SK-N-MC (cell line): ENCODE measurements at regions not wholly inside any gene's neighbourhood (a gene's known extent, or its start where the extent isn't known, plus 50 kb on each side); places are given as distances from the start of the nearest gene placed in this dataset.

Source experiments
- DNase-seq: peaks from one replicate; pipeline ENCODE4 v3.0.0-alpha.2; 2011; ENCODE audit warnings: low read depth, low spot score
- H3K27ac ChIP-seq: fragments of 200-600 bp; sonication (generic); 2 replicates; pipeline ENCODE4 v1.5.1; 2016; ENCODE audit warnings: mixed run types
- H3K36me3 ChIP-seq: fragments of 200-600 bp; sonication (generic); 2 replicates; pipeline ENCODE4 v1.6.1; 2017; ENCODE audit warnings: antibody characterized with exemption, low read length, mixed read lengths; ENCODE audit not compliant: insufficient read depth
- H3K4me3 ChIP-seq: fragments of 200-600 bp; sonication (generic); 2 replicates; pipeline ENCODE4 v1.5.1; 2016
- H3K9ac ChIP-seq: fragments of 200-600 bp; sonication (generic); 2 replicates; pipeline ENCODE4 v1.8.0; 2017; ENCODE audit warnings: mixed run types, mixed read lengths; ENCODE audit not compliant: insufficient read length
- H3K9me3 ChIP-seq: fragments of 200-600 bp; sonication (generic); 2 replicates; pipeline ENCODE4 v1.6.1; 2017; ENCODE audit warnings: low read depth, mild to moderate bottlenecking, antibody characterized with exemption, low read length, moderate library complexity, mixed read lengths
- EZH2 ChIP-seq: fragments of 200-600 bp; sonication (generic); IDR thresholded peaks from one replicate; pipeline ENCODE4 v1.6.1; 2017; ENCODE audit warnings: antibody characterized with exemption
- FOXP2 ChIP-seq: optimal IDR thresholded peaks from 2 replicates; pipeline ENCODE3; 2011; ENCODE audit warnings: mild to moderate bottlenecking, moderate library complexity; ENCODE audit not compliant: insufficient read depth; ENCODE audit errors: extremely low read length, control extremely low read depth
- POLR2AphosphoS5 ChIP-seq: IDR thresholded peaks from 2 replicates; pipeline ENCODE4 v1.6.1; 2012; ENCODE audit warnings: mild to moderate bottlenecking, low read depth, low read length, borderline replicate concordance

DNA sequence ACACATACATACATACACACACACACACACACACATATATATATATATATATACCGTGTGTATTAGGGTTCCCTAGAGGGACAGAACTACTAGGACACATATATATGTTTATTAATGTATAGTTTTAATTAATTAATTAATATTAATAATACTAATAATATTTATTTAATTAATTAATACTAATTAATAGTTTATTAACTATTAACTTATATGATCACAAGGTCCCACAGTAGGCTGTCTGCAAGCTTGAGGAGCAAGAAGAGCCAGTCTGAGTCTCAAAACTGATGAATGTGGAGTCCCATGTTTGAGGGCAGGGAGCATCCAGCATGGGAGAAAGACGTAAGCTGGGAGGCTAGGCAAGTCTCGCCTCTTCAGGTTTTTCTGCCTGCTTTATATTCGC is 398.0 kb upstream of the KIF2A start:
- Histone ChIP-seq H3K9ac (no peak overlapping the region), H3K36me3 (no peaks in the 10 kb centered on the region), H3K9me3 (no peaks in the 10 kb centered on the region), H3K27ac (no peak overlapping the region), H3K4me3 (no peak overlapping the region)
- no peak for DNase-seq
- TF ChIP-seq FOXP2 (no peak), EZH2 (no peak), POLR2AphosphoS5 (no peak)

GRCh38 chr5:61910771-61911170 is 395.2 kb upstream of the KIF2A start:
- no peak overlapping the region for H3K4me3 ChIP-seq
- no peak for DNase-seq
- TF ChIP-seq EZH2 (no peak), FOXP2 (no peak), POLR2AphosphoS5 (no peak)
- H3K9me3 ChIP-seq: no peaks in the 10 kb centered on the region
- H3K9ac ChIP-seq: no peak overlapping the region
- H3K27ac ChIP-seq: no peak overlapping the region
- H3K36me3 ChIP-seq: no peaks in the 10 kb centered on the region

- no peak for DNase-seq
- TF ChIP-seq FOXP2 (no peak), POLR2AphosphoS5 (no peak), EZH2 (no peak)
- H3K9me3 ChIP-seq: no peaks in the 10 kb centered on the region
Observed at GRCh38 chr5:61912559-61912958, 393.4 kb upstream of the KIF2A start.

DNA sequence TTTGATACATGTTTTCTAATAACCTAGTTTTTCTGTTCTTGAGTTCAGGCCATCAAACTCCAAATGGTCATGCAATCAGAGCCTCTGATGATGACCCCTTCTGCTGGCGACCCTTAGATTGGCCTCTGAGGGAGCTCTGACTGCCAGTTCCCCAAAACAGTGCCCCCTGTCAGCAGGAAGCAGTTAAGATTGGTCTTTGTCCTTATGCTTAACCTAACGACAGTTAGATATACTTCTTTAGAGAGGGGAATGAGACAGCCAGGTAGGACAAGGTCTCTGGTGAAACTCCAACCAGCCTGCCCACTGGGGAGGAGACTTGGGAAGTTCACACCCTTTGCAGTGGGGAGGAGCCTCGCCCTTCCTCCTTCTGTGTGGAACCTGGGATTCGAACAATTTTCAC is 390.4 kb upstream of the KIF2A start:
- no peaks in the 10 kb centered on the region for H3K36me3 ChIP-seq
- no peak for DNase-seq

More at GRCh38 chr5:61912559-61912958, 393.4 kb upstream of the KIF2A start:
- no peaks in the 10 kb centered on the region for H3K36me3 ChIP-seq
- H3K9ac ChIP-seq: no peak overlapping the region
- H3K4me3 ChIP-seq: no peak overlapping the region
- H3K27ac ChIP-seq: no peak overlapping the region

DNA sequence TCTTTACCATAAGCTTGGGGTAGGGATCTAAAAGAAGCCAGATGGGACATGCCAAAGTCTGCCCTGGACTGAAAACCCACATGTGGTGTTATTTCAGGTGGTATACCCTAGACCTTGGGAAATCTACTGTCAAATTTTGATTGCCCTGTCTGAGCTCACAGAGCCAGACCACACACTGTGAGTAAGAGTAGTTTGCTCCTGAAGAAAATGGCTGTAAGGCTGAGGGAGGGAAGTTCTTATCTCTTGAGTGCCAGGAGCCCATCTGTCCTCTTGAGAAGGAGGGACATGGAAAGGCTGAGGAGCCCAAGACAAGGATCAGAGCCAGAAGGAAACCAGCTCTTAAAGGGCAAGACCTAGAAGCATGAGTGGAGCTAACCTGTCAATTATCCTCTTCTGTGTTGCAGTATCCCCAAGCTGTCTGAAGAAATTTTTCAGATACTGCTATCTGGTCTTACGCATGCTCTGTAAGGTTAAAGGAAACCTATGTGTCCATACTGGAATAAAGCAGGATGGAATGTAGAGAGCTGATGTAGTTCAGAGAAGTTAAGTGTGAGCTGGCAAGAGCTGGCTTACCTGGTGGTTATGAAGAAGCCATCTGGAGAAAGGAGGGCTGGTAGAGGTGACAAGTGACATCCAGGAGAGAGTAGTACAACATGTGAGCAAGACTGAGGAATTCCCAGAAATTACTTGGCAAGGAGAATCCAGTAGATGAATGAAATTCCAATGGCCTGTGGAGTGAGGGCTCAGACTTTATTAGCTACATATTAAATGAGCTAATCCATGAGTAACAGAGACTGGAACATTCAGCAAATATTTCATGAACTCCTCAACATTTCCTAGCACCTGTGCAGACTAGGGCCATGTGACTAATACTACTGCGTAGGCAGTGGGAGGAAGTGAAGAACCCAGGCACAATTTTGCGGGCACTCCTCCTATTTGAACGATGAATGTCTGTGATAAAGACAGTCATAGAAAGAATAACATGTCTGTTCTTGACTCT is 389.1 kb upstream of the KIF2A start:
- Histone ChIP-seq H3K27ac (no peak overlapping the region), H3K9ac (no peak overlapping the region), H3K4me3 (no peak overlapping the region), H3K36me3 (no peaks in the 10 kb centered on the region), H3K9me3 (no peaks in the 10 kb centered on the region)
- no peak for DNase-seq
- TF ChIP-seq FOXP2: no peak
- no peak for TF ChIP-seq POLR2AphosphoS5
- TF ChIP-seq EZH2: no peak

More for the DNA sequence above, 390.4 kb upstream of the KIF2A start:
- Histone ChIP-seq H3K27ac (no peak overlapping the region), H3K4me3 (no peak overlapping the region), H3K9me3 (no peaks in the 10 kb centered on the region), H3K9ac (no peak overlapping the region)
- no peak for TF ChIP-seq POLR2AphosphoS5
- TF ChIP-seq EZH2: no peak
- no peak for TF ChIP-seq FOXP2

GRCh38 chr5:61918611-61919010 is 387.4 kb upstream of the KIF2A start:
- no peaks in the 10 kb centered on the region for H3K9me3 ChIP-seq
- no peaks in the 10 kb centered on the region for H3K36me3 ChIP-seq
- H3K9ac ChIP-seq: no peak overlapping the region
- TF ChIP-seq FOXP2 (no peak), EZH2 (no peak)
- H3K4me3 ChIP-seq: no peak overlapping the region
- no peak for DNase-seq
- no peak overlapping the region for H3K27ac ChIP-seq

DNA sequence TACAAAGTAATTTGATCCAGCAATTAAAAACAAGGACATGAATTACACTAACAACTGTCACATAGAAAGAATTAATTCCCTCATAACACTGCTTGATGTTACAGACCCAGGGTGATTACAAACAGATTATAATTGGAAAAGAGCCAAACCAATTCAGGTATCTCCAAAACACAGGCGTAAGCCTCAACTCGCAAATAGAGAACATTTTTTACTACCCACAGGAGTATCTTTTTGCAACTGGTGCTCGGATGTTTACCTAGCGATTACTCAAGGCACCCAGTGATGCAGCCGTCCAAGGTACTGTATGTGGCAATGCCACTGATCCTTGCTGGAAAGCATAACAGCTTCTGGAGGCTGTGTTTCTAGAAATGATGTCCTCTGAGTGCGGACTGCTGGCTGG is 386.1 kb upstream of the KIF2A start:
- no peak overlapping the region for H3K27ac ChIP-seq
- no peak for TF ChIP-seq EZH2
- no peak for TF ChIP-seq POLR2AphosphoS5
- no peak for TF ChIP-seq FOXP2
- no peaks in the 10 kb centered on the region for H3K36me3 ChIP-seq
- no peak overlapping the region for H3K9ac ChIP-seq
- no peaks in the 10 kb centered on the region for H3K9me3 ChIP-seq
- no peak overlapping the region for H3K4me3 ChIP-seq
- DNase-seq: no peak

GRCh38 chr5:61924251-61924650 is 381.8 kb upstream of the KIF2A start:
- Histone ChIP-seq H3K9ac (no peak overlapping the region), H3K27ac (no peak overlapping the region), H3K9me3 (no peaks in the 10 kb centered on the region), H3K4me3 (no peak overlapping the region), H3K36me3 (no peaks in the 10 kb centered on the region)
- no peak for TF ChIP-seq FOXP2
- no peak for DNase-seq
